ENCODE measurements at regions not wholly inside any gene's neighbourhood (a gene's known extent, or its start where the extent isn't known, plus 50 kb on each side); places are given as distances from the start of the nearest gene placed in this dataset.
"Not testable (repeated sequence)": the region's sequence is repeated elsewhere in the genome, so short reads cannot be mapped to it uniquely, and the experiment has no call there.

GRCh38 chr13:73167028-73167820, 108.4 kb downstream of the KLF5 start:
- DNase-seq (ENCODE audit: low read depth) = no peak

GRCh38 chr13:73166204-73166603, 107.4 kb downstream of the KLF5 start:
- DNase-seq (ENCODE audit: low read depth) = no peak

- DNase-seq (ENCODE audit: low read depth) = no peak
Measured at GRCh38 chr13:73162912-73163911, 104.4 kb downstream of the KLF5 start.

GRCh38 chr13:73160371-73161031, 101.7 kb downstream of the KLF5 start:
- not testable (repeated sequence) for DNase-seq (ENCODE audit: low read depth)

- no peak for DNase-seq (ENCODE audit: low read depth)
Measured at GRCh38 chr13:73158851-73159250, 100.0 kb downstream of the KLF5 start.

GRCh38 chr13:73157031-73157430, 98.2 kb downstream of the KLF5 start:
- no peak for DNase-seq (ENCODE audit: low read depth)

GRCh38 chr13:73146707-73147106, 87.9 kb downstream of the KLF5 start:
- DNase-seq (ENCODE audit: low read depth) = no peak

- DNase-seq (ENCODE audit: low read depth) = no peak
Measured at GRCh38 chr13:73142071-73142470, 83.3 kb downstream of the KLF5 start.

GRCh38 chr13:73141292-73141771, 82.5 kb downstream of the KLF5 start:
- DNase-seq (ENCODE audit: low read depth) = no peak

GRCh38 chr13:73140801-73141200, 82.0 kb downstream of the KLF5 start:
- no peak for DNase-seq (ENCODE audit: low read depth)

GRCh38 chr13:73138638-73139491, 80.1 kb downstream of the KLF5 start:
- DNase-seq (ENCODE audit: low read depth) = no peak

- DNase-seq (ENCODE audit: low read depth) = no peak
Measured at GRCh38 chr13:73138276-73138637, 79.5 kb downstream of the KLF5 start.

GRCh38 chr13:73136776-73137175, 78.0 kb downstream of the KLF5 start:
- DNase-seq (ENCODE audit: low read depth) = no peak

GRCh38 chr13:73133531-73133930, 74.7 kb downstream of the KLF5 start:
- DNase-seq (ENCODE audit: low read depth) = no peak

GRCh38 chr13:73131247-73131646, 72.4 kb downstream of the KLF5 start:
- no peak for DNase-seq (ENCODE audit: low read depth)

- no peak for DNase-seq (ENCODE audit: low read depth)
Measured at GRCh38 chr13:73129023-73129422, 70.2 kb downstream of the KLF5 start.
